Left ventricle myocardium inferior (tissue), 1 donor: ENCODE measurements at regions not wholly inside any gene's neighbourhood (a gene's known extent, or its start where the extent isn't known, plus 50 kb on each side); places are given as distances from the start of the nearest gene placed in this dataset.

ENCODE experiments used
- DNase-seq: peaks from one replicate; pipeline ENCODE4 v3.0.0-alpha.2; 2020
- H3K27ac ChIP-seq: fragments of 200-600 bp; replicated peaks from 2 replicates; pipeline ENCODE4 v1.8.0; 2021
- H3K27me3 ChIP-seq: fragments of 200-600 bp; 2 replicates; pipeline ENCODE4 v1.8.0; 2021; ENCODE audit warnings: low read depth
- H3K36me3 ChIP-seq: fragments of 200-600 bp; 2 replicates; pipeline ENCODE4 v1.8.0; 2021
- H3K4me1 ChIP-seq: fragments of 200-600 bp; 2 replicates; pipeline ENCODE4 v1.8.0; 2021
- H3K4me3 ChIP-seq: fragments of 200-600 bp; 2 replicates; pipeline ENCODE4 v1.8.0; 2021; ENCODE audit warnings: mild to moderate bottlenecking, moderate library complexity
- H3K9me3 ChIP-seq: fragments of 200-600 bp; replicated peaks from 2 replicates; pipeline ENCODE4 v1.8.0; 2021
- intact Hi-C: fragments of 100-400 bp; cut with micrococcal nuclease; formaldehyde crosslinking; loops from one replicate; pipeline ENCODE4 v1.11.0; 2022
- TF ChIP-seq, protein P1 (sequence below): fragments of 200-600 bp; IDR thresholded peaks from 2 replicates; pipeline ENCODE4 v1.8.0; 2021; ENCODE audit warnings: antibody characterized with exemption, mild to moderate bottlenecking, borderline replicate concordance
- donor health status: DM: no; HTN: yes; CAD: no; lungs with severe emphysema.

DNA sequence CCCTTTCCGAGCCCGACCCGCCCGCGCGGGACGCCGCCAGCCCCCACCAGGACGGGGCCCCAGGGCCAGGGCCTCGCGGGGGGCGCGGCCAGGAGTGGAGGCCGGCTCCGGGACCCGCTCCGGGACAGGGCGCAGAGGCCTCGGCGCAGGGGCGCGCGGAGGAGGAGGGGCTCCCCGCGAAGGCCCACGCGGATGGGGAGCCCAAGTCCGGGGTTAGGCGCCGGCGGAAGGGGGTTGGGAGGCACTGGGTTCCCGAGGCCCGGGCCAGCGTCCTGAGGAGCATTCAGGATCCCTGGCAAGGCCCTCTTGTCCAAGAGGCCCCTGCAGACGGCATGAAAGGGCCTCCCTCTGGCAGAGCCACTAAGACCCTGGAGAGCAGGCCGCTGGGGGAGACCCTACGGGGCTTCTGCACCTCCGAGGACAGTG, 57.8 kb upstream of the CIBAR2 start:
- Histone ChIP-seq H3K36me3 (no peaks in the 10 kb centered on the region), H3K4me1 (peaks cover 89% of the 10 kb centered on the region), H3K27me3 (peaks cover 5% of the 10 kb centered on the region), H3K9me3 (no peaks in the 10 kb centered on the region), H3K4me3 (peak overlapping the region; percentile 68), H3K27ac (peak overlapping the region; percentile 67)
- TF ChIP-seq, protein P1, sequence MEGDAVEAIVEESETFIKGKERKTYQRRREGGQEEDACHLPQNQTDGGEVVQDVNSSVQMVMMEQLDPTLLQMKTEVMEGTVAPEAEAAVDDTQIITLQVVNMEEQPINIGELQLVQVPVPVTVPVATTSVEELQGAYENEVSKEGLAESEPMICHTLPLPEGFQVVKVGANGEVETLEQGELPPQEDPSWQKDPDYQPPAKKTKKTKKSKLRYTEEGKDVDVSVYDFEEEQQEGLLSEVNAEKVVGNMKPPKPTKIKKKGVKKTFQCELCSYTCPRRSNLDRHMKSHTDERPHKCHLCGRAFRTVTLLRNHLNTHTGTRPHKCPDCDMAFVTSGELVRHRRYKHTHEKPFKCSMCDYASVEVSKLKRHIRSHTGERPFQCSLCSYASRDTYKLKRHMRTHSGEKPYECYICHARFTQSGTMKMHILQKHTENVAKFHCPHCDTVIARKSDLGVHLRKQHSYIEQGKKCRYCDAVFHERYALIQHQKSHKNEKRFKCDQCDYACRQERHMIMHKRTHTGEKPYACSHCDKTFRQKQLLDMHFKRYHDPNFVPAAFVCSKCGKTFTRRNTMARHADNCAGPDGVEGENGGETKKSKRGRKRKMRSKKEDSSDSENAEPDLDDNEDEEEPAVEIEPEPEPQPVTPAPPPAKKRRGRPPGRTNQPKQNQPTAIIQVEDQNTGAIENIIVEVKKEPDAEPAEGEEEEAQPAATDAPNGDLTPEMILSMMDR: no peak
- no peak for DNase-seq
- intact Hi-C loops: no loop called here

- H3K4me1 ChIP-seq: peaks cover 90% of the 10 kb centered on the region
- DNase-seq: no peak
- H3K27ac ChIP-seq: no peak overlapping the region
Measured at GRCh38 chr16:85170590-85171003, 58.3 kb upstream of the CIBAR2 start.

DNA sequence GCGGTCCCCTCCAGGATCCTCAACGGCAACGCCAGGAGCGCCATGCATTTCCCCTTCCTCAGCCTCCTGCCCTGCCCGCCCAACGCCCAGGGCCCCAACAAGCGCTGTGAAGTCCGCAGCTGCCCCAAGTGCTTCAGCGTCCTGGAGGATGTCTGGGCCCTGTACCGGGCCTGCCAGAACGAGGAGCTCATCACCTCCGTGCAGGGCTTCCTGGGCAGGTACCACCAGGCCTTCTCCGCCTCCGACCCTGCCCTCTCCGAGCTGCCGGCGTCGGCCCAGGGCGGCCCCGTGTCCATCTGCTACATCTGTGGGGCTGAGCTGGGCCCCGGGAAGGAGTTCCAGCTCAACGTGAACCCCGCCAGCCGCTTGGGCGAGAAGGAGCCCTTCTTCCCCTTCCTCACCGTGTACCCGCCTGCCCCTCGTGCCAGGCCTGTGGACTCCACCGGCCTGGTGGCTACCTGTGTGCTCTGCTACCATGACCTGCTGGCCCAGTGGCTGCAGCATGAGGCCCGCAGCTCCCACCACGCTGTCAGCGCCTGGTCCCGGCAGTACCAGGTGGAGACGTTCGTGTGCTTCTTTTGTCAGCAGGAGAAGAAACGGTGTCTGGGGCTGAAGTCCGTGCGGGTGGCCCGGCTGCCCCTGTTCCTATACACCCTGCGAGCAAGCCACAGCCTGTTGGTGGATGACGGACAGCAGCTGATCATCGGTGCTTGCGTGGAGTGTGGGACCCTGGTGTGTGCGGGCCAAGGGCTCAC, 58.9 kb upstream of the CIBAR2 start:
- TF ChIP-seq, protein P1: no peak
- Histone ChIP-seq H3K4me1 (peaks cover 93% of the 10 kb centered on the region), H3K27me3 (peaks cover 5% of the 10 kb centered on the region), H3K4me3 (peak overlapping the region; percentile 68), H3K36me3 (no peaks in the 10 kb centered on the region), H3K9me3 (no peaks in the 10 kb centered on the region), H3K27ac (peak overlapping the region; percentile 2)
- no peak for DNase-seq
- intact Hi-C loops: no loop called here

More at GRCh38 chr16:85170590-85171003, 58.3 kb upstream of the CIBAR2 start:
- TF ChIP-seq, protein P1: no peak
- Histone ChIP-seq H3K4me3 (peak overlapping the region; percentile 68), H3K36me3 (no peaks in the 10 kb centered on the region), H3K9me3 (no peaks in the 10 kb centered on the region), H3K27me3 (peaks cover 5% of the 10 kb centered on the region)
- intact Hi-C loops: no loop called here

DNA sequence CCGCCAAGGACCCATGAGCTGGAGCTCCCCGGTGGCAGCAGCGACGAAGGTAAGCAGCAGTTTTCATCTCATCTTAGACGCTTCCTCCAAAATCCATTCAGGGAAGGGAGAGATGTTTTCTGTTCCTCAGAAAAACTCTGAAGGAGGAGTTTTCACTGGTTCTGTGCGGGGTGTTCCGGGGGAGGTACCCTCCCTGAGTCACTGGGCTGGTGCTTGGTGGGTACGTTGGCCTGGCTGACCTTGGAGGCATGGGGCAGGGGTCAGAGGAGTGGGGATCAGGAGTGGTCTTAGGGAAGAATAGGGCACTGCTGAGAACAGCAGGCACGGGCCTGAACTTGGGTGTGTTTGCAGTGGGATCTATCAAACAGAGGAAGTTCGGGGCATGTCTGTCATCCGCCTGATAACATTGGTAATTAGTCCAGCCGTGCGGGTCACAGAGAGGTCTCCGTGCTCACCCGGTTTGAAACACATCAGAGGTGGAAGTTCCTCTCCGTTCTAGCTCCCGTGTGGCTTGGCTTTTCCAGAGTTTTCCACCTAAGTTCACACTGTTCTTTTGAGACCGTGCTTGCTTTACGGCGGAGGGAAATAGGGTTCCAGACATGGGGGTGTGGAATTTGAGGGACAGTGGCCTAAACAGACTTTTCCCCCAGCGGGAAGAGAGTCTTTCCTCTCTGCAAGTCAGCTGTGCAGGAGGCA, 59.6 kb upstream of the CIBAR2 start:
- no peaks in the 10 kb centered on the region for H3K9me3 ChIP-seq
- H3K27ac ChIP-seq: peak overlapping the region; percentile 48
- H3K4me1 ChIP-seq: peaks cover 93% of the 10 kb centered on the region
- no peak for DNase-seq
- TF ChIP-seq, protein P1: no peak
- peak overlapping the region; percentile 68 for H3K4me3 ChIP-seq
- intact Hi-C loops: no loop called here
- peaks cover 5% of the 10 kb centered on the region for H3K27me3 ChIP-seq
- no peaks in the 10 kb centered on the region for H3K36me3 ChIP-seq

- Histone ChIP-seq H3K27me3 (peaks cover 5% of the 10 kb centered on the region), H3K9me3 (no peaks in the 10 kb centered on the region), H3K36me3 (no peaks in the 10 kb centered on the region), H3K4me3 (peak overlapping the region; percentile 68), H3K27ac (peak overlapping the region; percentile 48), H3K4me1 (peaks cover 89% of the 10 kb centered on the region)
- DNase-seq: no peak
- intact Hi-C loops: no loop called here
- TF ChIP-seq, protein P1: peak; percentile 64
Measured at GRCh38 chr16:85172455-85173145, 60.3 kb upstream of the CIBAR2 start.
